Kidney (tissue), 13 donors: ENCODE measurements at regions not wholly inside any gene's neighbourhood (a gene's known extent, or its start where the extent isn't known, plus 50 kb on each side); places are given as distances from the start of the nearest gene placed in this dataset.

Experiments used
- DNase-seq, 5 donors: peaks; one replicate each; pipeline ENCODE4 v3.0.0-alpha.2; 2013 to 2020
- FAIRE-seq: peaks from 2 replicates; lab custom pipeline; 2012; peaks lifted over from hg19 to GRCh38; lab: Jason Lieb, UNC
- H3K27ac ChIP-seq, 2 donors: one replicate each; pipeline ENCODE4 v1.7.0; 2013; ENCODE audit warnings: low read depth in 2 of 2, low read length in 2 of 2, inconsistent platforms in 1 of 2
- H3K27me3 ChIP-seq: one replicate; pipeline ENCODE4 v1.7.1; 2013; ENCODE audit warnings: low read length, inconsistent platforms; ENCODE audit not compliant: control insufficient read depth, insufficient read depth
- H3K36me3 ChIP-seq, 3 donors: one replicate each; pipeline versions ENCODE4 v1.7.0 to v1.7.1; 2013; ENCODE audit warnings: low read length in 3 of 3, control low read depth in 1 of 3, inconsistent platforms in 1 of 3; ENCODE audit not compliant: insufficient read depth in 3 of 3, control insufficient read depth in 2 of 3
- H3K4me1 ChIP-seq, 3 donors: one replicate each; pipeline versions ENCODE4 v1.7.0 to v1.7.1; 2013; ENCODE audit warnings: low read length in 3 of 3, inconsistent platforms in 1 of 3, low read depth in 1 of 3; ENCODE audit not compliant: control insufficient read depth in 2 of 3, insufficient read depth in 2 of 3
- H3K4me3 ChIP-seq, 3 donors: one replicate each; pipeline versions ENCODE4 v1.7.0 to v1.8.1; 2013; ENCODE audit warnings: low read length in 3 of 3, control low read depth in 1 of 3, inconsistent platforms in 1 of 3
- H3K9ac ChIP-seq, 3 donors: one replicate each; pipeline versions ENCODE4 v1.7.0 to v1.7.1; 2013; ENCODE audit warnings: low read length in 3 of 3, control low read depth in 1 of 3, inconsistent platforms in 1 of 3
- H3K9me3 ChIP-seq, 3 donors: one replicate each; pipeline versions ENCODE4 v1.7.0 to v1.7.1; 2013; ENCODE audit warnings: low read length in 3 of 3, control low read depth in 1 of 3, inconsistent platforms in 1 of 3; ENCODE audit not compliant: control insufficient read depth in 2 of 3, insufficient read depth in 1 of 3
- CTCF ChIP-seq: IDR thresholded peaks from 3 replicates; pipeline ENCODE4 v1.5.1; 2012; ENCODE audit warnings: mild to moderate bottlenecking, moderate library complexity, borderline replicate concordance; ENCODE audit not compliant: insufficient read depth; ENCODE audit errors: extremely low read depth
- intact Hi-C: fragments of 100-400 bp; cut with DNase I; formaldehyde crosslinking; loops from one replicate; pipeline ENCODE4 v1.11.1; 2022
- donor health status: control.
- donor health status: control.
- donor health status: control.
- donor health status: control.
- donor health status: control.
- donor health status: DM: yes; HTN: yes; CAD: no.
- donor health status: Normal renal cell carcinoma (clear cell type).

- intact Hi-C loops = no loop called here
- DNase-seq = no peak
- FAIRE-seq = no peak
These were observed 97.2 kb downstream of the DMRTA2 start for GRCh38 chr1:50326026-50326425.

GRCh38 chr1:50322579-50322978, 100.7 kb downstream of the DMRTA2 start:
- Histone ChIP-seq H3K9ac (no peak overlapping the region), H3K36me3 (no peaks in the 10 kb centered on the region), H3K4me3 (no peak overlapping the region), H3K27ac (no peak overlapping the region), H3K9me3 (no peaks in the 10 kb centered on the region), H3K4me1 (no peaks in the 10 kb centered on the region), H3K27me3 (no peaks in the 10 kb centered on the region)
- DNase-seq (no peak), FAIRE-seq (no peak)
- intact Hi-C loops = no loop called here
- no peak for TF ChIP-seq CTCF

More at GRCh38 chr1:50326026-50326425, 97.2 kb downstream of the DMRTA2 start:
- H3K9ac ChIP-seq = no peak overlapping the region
- no peak overlapping the region for H3K4me3 ChIP-seq
- no peaks in the 10 kb centered on the region for H3K27me3 ChIP-seq
- H3K36me3 ChIP-seq = no peaks in the 10 kb centered on the region
- H3K4me1 ChIP-seq = no peaks in the 10 kb centered on the region
- no peaks in the 10 kb centered on the region for H3K9me3 ChIP-seq
- TF ChIP-seq CTCF = no peak
- H3K27ac ChIP-seq = no peak overlapping the region

GRCh38 chr1:50318428-50318827, 104.8 kb downstream of the DMRTA2 start:
- FAIRE-seq = no peak

More at GRCh38 chr1:50318428-50318827, 104.8 kb downstream of the DMRTA2 start:
- no peak for TF ChIP-seq CTCF
- Histone ChIP-seq H3K9me3 (no peaks in the 10 kb centered on the region), H3K4me3 (no peak overlapping the region), H3K36me3 (no peaks in the 10 kb centered on the region), H3K27me3 (no peaks in the 10 kb centered on the region), H3K4me1 (no peaks in the 10 kb centered on the region), H3K9ac (no peak overlapping the region), H3K27ac (no peak overlapping the region)
- no peak for DNase-seq
- intact Hi-C loops = no loop called here
